ENCODE measurements at regions not wholly inside any gene's neighbourhood (a gene's known extent, or its start where the extent isn't known, plus 50 kb on each side); places are given as distances from the start of the nearest gene placed in this dataset.

- no peak for TF ChIP-seq CTCF (IDR thresholded peaks at IDR 0.05)
- TF ChIP-seq POLR2A (IDR thresholded peaks at IDR 0.05) = no peak
Observed at GRCh38 chr6:82030301-82030700, 217.2 kb downstream of the IBTK start.

Data from upper lobe of left lung (tissue), 4 donors.